ENCODE measurements at regions not wholly inside any gene's neighbourhood (a gene's known extent, or its start where the extent isn't known, plus 50 kb on each side); places are given as distances from the start of the nearest gene placed in this dataset.

DNA sequence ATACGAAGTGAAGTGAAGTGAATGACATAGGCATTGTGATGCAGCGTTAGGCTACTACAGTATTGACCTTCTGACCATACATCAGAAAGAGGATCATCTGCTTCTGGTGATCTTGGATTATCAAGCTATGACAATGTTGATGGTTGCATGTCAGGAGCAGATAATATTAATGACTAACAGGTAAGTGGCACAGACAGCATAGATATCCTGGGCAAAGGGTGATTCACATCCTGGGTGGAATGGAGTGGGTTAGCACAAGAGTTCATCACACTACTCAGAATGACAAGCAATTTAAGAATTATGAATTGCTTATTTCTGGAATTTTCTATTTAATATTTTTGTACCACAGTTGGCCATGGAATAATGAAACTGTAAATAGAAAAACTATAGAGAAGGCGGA lies 397.9 kb upstream of the ATP2B1 start:
- DNase-seq (ENCODE audit: low read depth, low spot score), result no peak
- ChIA-PET POLR2A (no interaction called here), CTCF (no interaction called here)
- no peak overlapping the region for H2AFZ ChIP-seq (ENCODE audit: low read depth, low read length)
- TF ChIP-seq MAX (IDR thresholded peaks at IDR 0.05; ENCODE audit: insufficient read depth, insufficient read length) (no peak), MYC (IDR thresholded peaks at IDR 0.05; ENCODE audit: low read depth, low read length) (no peak), POLR2A (IDR thresholded peaks at IDR 0.05; ENCODE audit: low read depth, low read length) (no peak)
- H3K79me2 ChIP-seq (ENCODE audit: control insufficient read depth, insufficient read depth, low read length), result no peaks in the 10 kb centered on the region
- no peaks in the 10 kb centered on the region for H4K20me1 ChIP-seq (replicated peaks; ENCODE audit: control insufficient read depth, extremely low read depth, insufficient read depth, low read length)
- FAIRE-seq, result no peak
- H3K9me3 ChIP-seq (replicated peaks; ENCODE audit: control insufficient read depth, insufficient read depth, low read length), result no peaks in the 10 kb centered on the region
- H3K4me2 ChIP-seq (ENCODE audit: insufficient read depth, low read length), result no peak overlapping the region
- no peaks in the 10 kb centered on the region for H3K4me1 ChIP-seq (ENCODE audit: control insufficient read depth, extremely low read depth, insufficient read depth, low read length)
- dilution Hi-C loops (cut with MboI; ENCODE audit: extremely low pct_ligation_motif_present, low sequenced_read_pairs) (no loop called here), intact Hi-C loops (cut with micrococcal nuclease) (no loop called here)
- no peaks in the 10 kb centered on the region for H3K36me3 ChIP-seq (ENCODE audit: control insufficient read depth in 2 of 2, extremely low read depth in 1 of 2, insufficient read depth in 2 of 2, low read length in 2 of 2)
- H3K9ac ChIP-seq (replicated peaks; ENCODE audit: extremely low read depth, insufficient read depth, low read length), result no peak overlapping the region
- no peak overlapping the region for H3K4me3 ChIP-seq (replicated peaks in 1 of 3; ENCODE audit: insufficient read depth in 1 of 3, low read depth in 1 of 3, low read length in 3 of 3)
- BruUV-seq (replicated peaks), result no TSS peak
- H3K27me3 ChIP-seq (ENCODE audit: control insufficient read depth in 2 of 2, insufficient read depth in 2 of 2, low read length in 2 of 2), result no peaks in the 10 kb centered on the region
- no peaks in the 10 kb centered on the region for H3K9me1 ChIP-seq (replicated peaks; ENCODE audit: control insufficient read depth, extremely low read depth, insufficient read depth, low read length)
- H3K27ac ChIP-seq (ENCODE audit: insufficient read depth, low read depth, low read length), result no peak overlapping the region

- Histone ChIP-seq H3K4me2 (ENCODE audit: insufficient read depth, low read length) (no peak overlapping the region), H3K36me3 (ENCODE audit: control insufficient read depth in 2 of 2, extremely low read depth in 1 of 2, insufficient read depth in 2 of 2, low read length in 2 of 2) (no peaks in the 10 kb centered on the region), H3K9ac (replicated peaks; ENCODE audit: extremely low read depth, insufficient read depth, low read length) (no peak overlapping the region), H3K79me2 (ENCODE audit: control insufficient read depth, insufficient read depth, low read length) (no peaks in the 10 kb centered on the region), H2AFZ (ENCODE audit: low read depth, low read length) (no peak overlapping the region), H3K9me3 (replicated peaks; ENCODE audit: control insufficient read depth, insufficient read depth, low read length) (no peaks in the 10 kb centered on the region), H3K27ac (ENCODE audit: insufficient read depth, low read depth, low read length) (no peak overlapping the region), H3K9me1 (replicated peaks; ENCODE audit: control insufficient read depth, extremely low read depth, insufficient read depth, low read length) (no peaks in the 10 kb centered on the region), H3K27me3 (ENCODE audit: control insufficient read depth in 2 of 2, insufficient read depth in 2 of 2, low read length in 2 of 2) (no peaks in the 10 kb centered on the region), H3K4me1 (ENCODE audit: control insufficient read depth, extremely low read depth, insufficient read depth, low read length) (no peaks in the 10 kb centered on the region), H4K20me1 (replicated peaks; ENCODE audit: control insufficient read depth, extremely low read depth, insufficient read depth, low read length) (no peaks in the 10 kb centered on the region), H3K4me3 (replicated peaks in 1 of 3; ENCODE audit: insufficient read depth in 1 of 3, low read depth in 1 of 3, low read length in 3 of 3) (no peak overlapping the region)
- TF ChIP-seq MAX (IDR thresholded peaks at IDR 0.05; ENCODE audit: insufficient read depth, insufficient read length), result no peak
- no peak for TF ChIP-seq POLR2A (IDR thresholded peaks at IDR 0.05; ENCODE audit: low read depth, low read length)
- TF ChIP-seq CTCF (IDR thresholded peaks at IDR 0.05; ENCODE audit: extremely low read depth in 1 of 2, insufficient read depth in 1 of 2, low read depth in 1 of 2, low read length in 2 of 2), result peak; percentile 34 to 54
- TF ChIP-seq MYC (IDR thresholded peaks at IDR 0.05; ENCODE audit: low read depth, low read length), result no peak
- no peak for TF ChIP-seq POLR2AphosphoS5 (IDR thresholded peaks at IDR 0.05; ENCODE audit: insufficient read depth, low read depth, low read length)
- no peak for TF ChIP-seq FOS (IDR thresholded peaks at IDR 0.05; ENCODE audit: borderline replicate concordance, insufficient read depth, low read length)
- TF ChIP-seq EZH2 (IDR thresholded peaks at IDR 0.05; ENCODE audit: borderline replicate concordance, low read depth, low read length, severe bottlenecking), result no peak
- dilution Hi-C loops (cut with MboI; ENCODE audit: extremely low pct_ligation_motif_present, low sequenced_read_pairs), result no loop called here
- BruUV-seq (replicated peaks), result no TSS peak
- POLR2A ChIA-PET, result no interaction called here
- CTCF ChIA-PET, result interaction anchor here (0.6 to 4.3 kb wide), 37 partner anchors 8 to 838 kb away, joined by 3 to 41 read pairs (median 4); partner anchors contain the start of gene ATP2B1
- intact Hi-C loops (cut with micrococcal nuclease), result loop anchor here (1.0 to 5.0 kb wide), 6 partner anchors 38 to 749 kb away; partner anchors contain the start of gene ATP2B1
- FAIRE-seq (peak; percentile 59), DNase-seq (ENCODE audit: low read depth, low spot score) (peak; percentile 63)
These were observed 394.5 kb upstream of the ATP2B1 start for GRCh38 chr12:90102957-90103652.
